ENCODE measurements at regions not wholly inside any gene's neighbourhood (a gene's known extent, or its start where the extent isn't known, plus 50 kb on each side); places are given as distances from the start of the nearest gene placed in this dataset.

- no peak for DNase-seq (ENCODE audit: low read depth)
- no peak for TF ChIP-seq CTCF (IDR thresholded peaks at IDR 0.05; ENCODE audit: control insufficient read depth, insufficient read depth, low read depth, low read length, missing control alignments)
- no peak overlapping the region for H3K4me3 ChIP-seq (ENCODE audit: control insufficient read depth, low read depth, low read length)
Observed at GRCh38 chr4:106707776-106708463, 328.2 kb downstream of the DKK2 start.

DNA sequence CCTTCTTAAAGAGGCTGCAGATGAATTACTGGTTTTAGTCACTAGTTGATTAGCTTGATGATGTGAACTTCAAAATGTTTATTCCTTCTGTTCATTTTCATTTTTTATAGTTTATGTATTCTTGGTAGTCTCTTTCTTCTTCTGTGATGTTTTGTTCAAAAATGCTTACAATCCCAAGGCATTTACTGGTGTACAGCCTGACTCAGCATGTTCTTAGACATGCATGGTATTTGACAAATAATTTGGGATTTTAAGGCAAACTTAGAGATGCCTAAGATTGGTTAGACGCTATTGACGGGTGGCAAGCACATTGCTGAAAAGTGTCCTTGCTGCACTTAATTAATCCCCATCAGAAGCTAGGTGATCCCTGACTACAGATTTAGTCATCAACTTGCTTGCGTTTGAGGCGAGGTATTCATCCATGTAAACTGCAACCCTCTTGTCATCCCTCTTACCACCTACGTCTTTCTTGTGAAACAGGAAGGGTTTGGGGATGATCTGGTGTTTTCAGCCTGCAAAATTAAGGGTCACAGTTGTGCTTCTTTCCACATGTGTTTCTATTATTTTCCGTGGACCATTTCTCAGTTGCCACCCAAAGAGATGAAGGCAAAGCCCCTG, 331.8 kb downstream of the DKK2 start:
- H3K4me3 ChIP-seq (ENCODE audit: control insufficient read depth, low read depth, low read length), result no peak overlapping the region
- no peak for TF ChIP-seq CTCF (IDR thresholded peaks at IDR 0.05; ENCODE audit: control insufficient read depth, insufficient read depth, low read depth, low read length, missing control alignments)
- DNase-seq (ENCODE audit: low read depth), result no peak

DNA sequence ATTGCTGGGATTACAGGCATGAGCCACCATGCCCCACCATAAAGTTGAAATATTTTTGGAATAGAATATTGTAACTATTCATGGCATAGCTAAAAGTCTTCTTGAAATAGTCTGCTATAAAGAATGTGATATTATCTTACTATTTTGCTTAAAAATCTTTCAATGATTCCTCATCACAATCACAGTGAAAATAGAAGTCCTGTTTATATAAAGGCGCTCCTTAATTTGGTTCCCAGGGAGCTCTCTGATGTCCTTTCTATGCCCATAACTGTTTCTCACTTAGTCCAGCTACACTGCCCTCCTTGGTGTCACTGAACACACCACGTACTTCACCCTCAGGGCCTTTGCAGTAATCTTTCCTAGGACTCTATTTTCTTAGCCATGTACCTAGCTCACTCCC, 331.7 kb upstream of the GIMD1 start:
- no peak for DNase-seq (ENCODE audit: low read depth)
- TF ChIP-seq CTCF (IDR thresholded peaks at IDR 0.05; ENCODE audit: control insufficient read depth, insufficient read depth, low read depth, low read length, missing control alignments), result no peak
- no peak overlapping the region for H3K4me3 ChIP-seq (ENCODE audit: control insufficient read depth, low read depth, low read length)

- DNase-seq (ENCODE audit: low read depth), result no peak
- TF ChIP-seq CTCF (IDR thresholded peaks at IDR 0.05; ENCODE audit: control insufficient read depth, insufficient read depth, low read depth, low read length, missing control alignments), result no peak
- H3K4me3 ChIP-seq (ENCODE audit: control insufficient read depth, low read depth, low read length), result no peak overlapping the region
Observed at GRCh38 chr4:106698621-106699195, 330.1 kb upstream of the GIMD1 start.

DNA sequence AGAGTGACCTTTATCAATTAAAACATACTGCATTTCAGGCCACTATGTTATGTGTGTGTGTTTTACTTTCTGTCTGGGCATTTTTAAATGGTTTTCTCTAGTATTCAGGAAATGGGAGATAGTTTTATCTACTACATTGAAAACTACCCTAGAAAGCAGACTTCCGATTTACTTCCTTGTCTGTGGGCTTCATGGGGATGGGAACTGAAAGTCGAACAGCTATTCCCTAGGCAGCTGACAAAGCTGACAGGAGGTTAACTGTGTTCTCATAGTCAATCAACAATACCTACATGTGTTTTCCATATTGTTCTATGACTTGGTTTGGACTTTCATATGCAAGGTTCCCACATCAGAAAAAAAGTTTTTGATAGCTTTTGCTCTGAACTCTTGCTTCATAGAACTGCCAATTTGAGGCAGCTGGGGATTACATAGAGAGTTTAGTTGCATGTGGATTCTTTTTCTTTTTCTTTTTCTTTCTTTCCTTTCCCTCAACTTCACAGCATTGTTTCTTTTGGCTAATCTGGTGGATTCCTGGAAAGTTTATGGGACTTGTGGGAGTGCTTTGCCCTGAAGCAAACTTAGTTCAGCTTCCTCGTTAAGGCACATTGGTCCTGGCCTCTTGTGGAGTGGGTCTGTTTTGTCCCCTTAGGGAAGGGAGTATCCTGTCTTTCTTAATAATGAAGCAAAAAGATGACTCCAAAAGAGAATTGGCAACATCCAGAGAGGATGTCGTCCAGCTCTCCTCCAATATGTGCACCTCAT, 327.1 kb upstream of the GIMD1 start:
- H3K4me3 ChIP-seq (ENCODE audit: control insufficient read depth, low read depth, low read length), result no peak overlapping the region
- no peak for TF ChIP-seq CTCF (IDR thresholded peaks at IDR 0.05; ENCODE audit: control insufficient read depth, insufficient read depth, low read depth, low read length, missing control alignments)
- DNase-seq (ENCODE audit: low read depth), result no peak

GRCh38 chr4:106694232-106694631, 325.7 kb upstream of the GIMD1 start:
- TF ChIP-seq CTCF (IDR thresholded peaks at IDR 0.05; ENCODE audit: control insufficient read depth, insufficient read depth, low read depth, low read length, missing control alignments), result no peak
- DNase-seq (ENCODE audit: low read depth), result no peak
- H3K4me3 ChIP-seq (ENCODE audit: control insufficient read depth, low read depth, low read length), result no peak overlapping the region
